Uterus (tissue), 2 donors: ENCODE measurements at regions not wholly inside any gene's neighbourhood (a gene's known extent, or its start where the extent isn't known, plus 50 kb on each side); places are given as distances from the start of the nearest gene placed in this dataset.

Experiments
- CTCF ChIP-seq, 4 experiments: fragments of 200-600 bp in 2 of 4; fragments of 450-650 bp in 2 of 4; sonication (generic) in 2 of 4; IDR thresholded peaks; one replicate each; pipeline ENCODE4 v1.5.1; 2016 to 2019; ENCODE audit warnings: antibody characterized with exemption in 4 of 4, mild to moderate bottlenecking in 2 of 4, moderate library complexity in 1 of 4
- POLR2A ChIP-seq, 2 donors: fragments of 450-650 bp; IDR thresholded peaks; one replicate each; pipeline ENCODE4 v1.6.1; 2016; ENCODE audit warnings: antibody characterized with exemption in 2 of 2, mild to moderate bottlenecking in 1 of 2, moderate library complexity in 1 of 2

GRCh38 chr7:15081891-15082290 lies 179.3 kb upstream of the DGKB start:
- TF ChIP-seq POLR2A (IDR thresholded peaks at IDR 0.05) (no peak), CTCF (IDR thresholded peaks at IDR 0.05) (no peak)
